Mucosa of rectum (tissue), 2 donors: ENCODE measurements at regions not wholly inside any gene's neighbourhood (a gene's known extent, or its start where the extent isn't known, plus 50 kb on each side); places are given as distances from the start of the nearest gene placed in this dataset.

ENCODE experiments used
- H3K27ac ChIP-seq, 2 donors: one replicate each; pipeline ENCODE4 v1.7.0; 2013; ENCODE audit warnings: inconsistent platforms in 2 of 2, low read depth in 2 of 2, low read length in 2 of 2
- H3K27me3 ChIP-seq, 2 donors: one replicate each; pipeline ENCODE4 v1.7.0; 2013; ENCODE audit warnings: low read length in 2 of 2; ENCODE audit not compliant: control insufficient read depth in 2 of 2, insufficient read depth in 2 of 2
- H3K36me3 ChIP-seq, 2 donors: one replicate each; pipeline ENCODE4 v1.7.0; 2013; ENCODE audit warnings: low read length in 2 of 2; ENCODE audit not compliant: control insufficient read depth in 2 of 2, insufficient read depth in 2 of 2
- H3K4me1 ChIP-seq, 2 donors: one replicate each; pipeline ENCODE4 v1.7.0; 2013; ENCODE audit warnings: low read length in 2 of 2, mild to moderate bottlenecking in 1 of 2; ENCODE audit not compliant: control insufficient read depth in 2 of 2, insufficient read depth in 2 of 2
- H3K4me3 ChIP-seq, 2 donors: one replicate each; pipeline ENCODE4 v1.7.0; 2013; ENCODE audit warnings: low read length in 2 of 2
- H3K9ac ChIP-seq, 2 donors: one replicate each; pipeline ENCODE4 v1.7.0; 2013; ENCODE audit warnings: low read length in 2 of 2, low read depth in 1 of 2, mild to moderate bottlenecking in 1 of 2
- H3K9me3 ChIP-seq, 2 donors: one replicate each; pipeline ENCODE4 v1.7.0; 2013; ENCODE audit warnings: low read length in 2 of 2; ENCODE audit not compliant: control insufficient read depth in 2 of 2
- donor health status: healthy.
- donor health status: Normal muscosa, but diverticular disease.

DNA sequence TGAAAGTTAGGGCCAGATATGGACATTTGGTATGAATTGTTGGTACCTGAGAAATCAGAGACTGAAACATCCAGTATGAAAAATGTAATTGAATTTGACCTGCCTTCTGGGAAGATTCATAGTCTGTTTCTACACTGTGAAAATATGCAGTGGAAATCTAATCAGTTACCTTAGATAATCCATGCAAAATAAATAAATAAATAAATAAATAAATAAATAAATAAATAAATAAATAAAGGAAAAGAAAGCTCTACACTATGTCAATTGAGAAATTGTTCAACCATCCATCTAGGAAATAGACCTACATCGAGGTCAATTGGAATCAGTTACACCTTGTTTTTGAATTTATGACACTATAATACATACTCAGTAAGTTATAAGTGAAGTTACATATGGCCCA is 252.3 kb downstream of the VGLL3 start:
- no peaks in the 10 kb centered on the region for H3K4me1 ChIP-seq

DNA sequence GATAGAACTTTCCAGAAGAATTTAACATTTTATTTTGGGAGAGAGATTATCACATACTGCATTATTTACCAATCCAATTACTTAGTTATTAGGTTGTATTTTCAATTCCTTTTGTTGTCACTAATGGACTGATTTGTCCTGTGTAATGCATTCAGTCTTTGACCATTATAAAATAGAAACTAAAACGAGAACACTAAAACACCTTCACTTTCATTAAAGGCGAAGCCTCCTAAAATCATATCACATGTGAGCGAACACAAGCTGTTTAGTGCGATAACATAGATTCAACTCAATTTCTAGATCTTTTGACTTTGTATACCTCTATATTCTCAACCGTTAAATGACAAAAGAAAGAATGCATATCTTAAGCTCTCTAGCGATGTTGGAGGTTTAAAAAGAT is 253.4 kb downstream of the VGLL3 start:
- H3K9ac ChIP-seq = no peak overlapping the region
- no peak overlapping the region for H3K4me3 ChIP-seq
- H3K27ac ChIP-seq = no peak overlapping the region
- H3K4me1 ChIP-seq = no peaks in the 10 kb centered on the region
- no peaks in the 10 kb centered on the region for H3K36me3 ChIP-seq
- no peaks in the 10 kb centered on the region for H3K27me3 ChIP-seq
- no peaks in the 10 kb centered on the region for H3K9me3 ChIP-seq

More for the DNA sequence above, 252.3 kb downstream of the VGLL3 start:
- Histone ChIP-seq H3K9me3 (no peaks in the 10 kb centered on the region), H3K4me3 (no peak overlapping the region), H3K36me3 (no peaks in the 10 kb centered on the region), H3K9ac (no peak overlapping the region), H3K27me3 (no peaks in the 10 kb centered on the region), H3K27ac (no peak overlapping the region)

DNA sequence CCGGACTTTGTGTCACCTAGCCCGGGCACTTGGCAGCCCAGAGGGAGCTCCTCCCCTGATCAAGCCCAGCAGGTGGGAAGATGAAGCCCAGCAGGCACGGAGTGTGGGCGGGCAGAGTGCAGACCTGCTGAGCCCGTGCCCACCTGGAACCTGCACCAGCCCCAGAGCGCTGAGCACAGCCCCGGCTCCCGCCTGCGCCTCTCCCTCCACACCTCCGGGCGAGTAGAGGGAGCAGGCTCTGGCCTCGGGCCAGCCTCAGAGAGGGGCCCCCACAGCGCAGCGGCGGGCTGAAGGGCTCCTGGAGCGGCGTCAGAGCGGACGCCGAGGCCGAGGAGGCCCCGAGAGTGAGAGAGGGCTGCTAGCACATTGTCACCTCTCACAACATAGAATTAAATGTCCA is 257.7 kb downstream of the VGLL3 start:
- H3K27me3 ChIP-seq = no peaks in the 10 kb centered on the region
- no peak overlapping the region for H3K27ac ChIP-seq
- no peaks in the 10 kb centered on the region for H3K36me3 ChIP-seq
- no peak overlapping the region for H3K4me3 ChIP-seq
- H3K9me3 ChIP-seq = no peaks in the 10 kb centered on the region
- H3K9ac ChIP-seq = no peak overlapping the region
- no peaks in the 10 kb centered on the region for H3K4me1 ChIP-seq

DNA sequence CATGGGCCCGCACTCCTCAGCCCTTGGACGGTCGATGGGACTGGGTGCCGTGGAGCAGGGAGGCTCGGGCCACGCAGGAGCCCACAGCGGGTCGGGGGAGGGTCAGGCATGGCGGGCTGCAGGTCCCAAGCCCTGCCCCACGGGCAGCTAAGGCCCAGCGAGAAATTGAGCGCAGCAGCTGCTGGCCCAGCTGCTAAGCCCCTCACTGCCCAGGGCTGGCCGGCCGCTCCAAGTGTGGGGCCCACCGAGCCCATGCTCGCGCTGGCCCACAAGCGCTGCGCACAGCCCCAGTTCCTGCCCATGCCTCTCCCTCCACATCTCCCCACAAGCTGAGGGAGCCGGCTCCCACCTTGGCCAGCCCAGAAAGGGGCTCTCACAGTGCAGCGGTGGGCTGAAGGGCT is 259.4 kb downstream of the VGLL3 start:
- Histone ChIP-seq H3K27me3 (no peaks in the 10 kb centered on the region), H3K4me3 (no peak overlapping the region), H3K36me3 (no peaks in the 10 kb centered on the region), H3K4me1 (no peaks in the 10 kb centered on the region), H3K27ac (no peak overlapping the region), H3K9me3 (no peaks in the 10 kb centered on the region), H3K9ac (no peak overlapping the region)

DNA sequence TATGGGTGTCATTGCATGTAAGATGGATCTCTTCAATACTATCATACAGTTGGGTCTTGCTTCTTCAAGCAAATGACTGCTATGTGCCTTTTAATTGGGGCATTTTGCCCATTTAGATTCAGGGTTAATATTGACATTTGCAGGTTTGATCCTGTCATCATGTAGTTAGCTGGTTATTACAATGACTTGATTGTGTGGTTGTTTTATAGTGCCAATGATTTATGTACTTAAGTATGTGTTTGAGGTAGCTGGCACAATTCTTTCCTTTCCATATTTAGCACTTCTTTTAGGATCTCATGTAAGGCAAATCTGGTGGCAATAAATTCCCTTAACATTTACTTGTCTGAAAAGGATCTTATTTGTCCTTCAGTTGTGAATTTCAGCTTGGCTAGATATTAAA is 267.5 kb downstream of the VGLL3 start:
- Histone ChIP-seq H3K27me3 (no peaks in the 10 kb centered on the region), H3K4me3 (no peak overlapping the region), H3K9ac (no peak overlapping the region), H3K27ac (no peak overlapping the region), H3K9me3 (no peaks in the 10 kb centered on the region), H3K36me3 (no peaks in the 10 kb centered on the region), H3K4me1 (no peaks in the 10 kb centered on the region)

DNA sequence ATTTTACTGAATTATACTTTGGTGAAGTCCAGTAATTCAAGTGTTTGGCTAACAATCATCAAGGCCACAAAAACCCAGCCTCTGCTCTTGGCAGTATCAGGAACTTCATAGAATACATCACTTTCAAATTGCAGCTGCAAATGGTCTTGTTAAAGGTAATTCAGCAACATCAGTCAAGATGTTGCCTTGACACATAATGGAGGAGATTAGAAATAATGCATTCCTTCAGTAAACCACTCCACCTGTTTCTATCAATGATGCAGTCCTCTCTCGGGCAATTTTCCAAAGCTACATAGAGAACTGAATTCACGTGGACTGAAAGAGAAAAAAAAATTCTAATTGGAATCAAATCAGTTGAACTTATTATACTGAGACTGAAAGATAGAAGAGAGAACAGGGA is 279.3 kb downstream of the VGLL3 start:
- Histone ChIP-seq H3K27ac (no peak overlapping the region), H3K36me3 (no peaks in the 10 kb centered on the region), H3K9me3 (no peaks in the 10 kb centered on the region), H3K4me3 (no peak overlapping the region), H3K9ac (no peak overlapping the region), H3K27me3 (no peaks in the 10 kb centered on the region), H3K4me1 (no peaks in the 10 kb centered on the region)

DNA sequence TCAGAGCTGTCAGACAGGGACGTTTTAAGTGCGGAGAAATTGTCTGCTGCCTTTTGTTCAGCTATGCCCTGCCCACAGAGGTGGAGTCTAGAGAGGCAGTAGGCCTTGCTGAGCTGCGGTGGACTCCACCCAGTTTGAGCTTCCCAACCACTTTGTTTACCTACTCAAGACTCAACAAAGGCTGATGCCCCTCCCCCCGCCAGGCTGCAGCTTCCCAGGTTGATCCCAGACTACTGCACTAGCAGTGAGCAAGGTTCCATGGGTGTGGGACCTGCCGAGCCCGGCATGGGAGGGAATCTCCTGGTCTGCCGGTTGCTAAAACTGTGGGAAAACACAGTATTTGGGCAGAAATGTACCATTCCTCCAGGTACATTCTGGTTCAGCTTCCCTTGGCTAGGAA is 282.1 kb downstream of the VGLL3 start:
- H3K4me1 ChIP-seq = no peaks in the 10 kb centered on the region
- H3K27me3 ChIP-seq = no peaks in the 10 kb centered on the region
- no peak overlapping the region for H3K4me3 ChIP-seq
- no peak overlapping the region for H3K9ac ChIP-seq
- H3K27ac ChIP-seq = no peak overlapping the region
- H3K36me3 ChIP-seq = no peaks in the 10 kb centered on the region
- H3K9me3 ChIP-seq = no peaks in the 10 kb centered on the region

DNA sequence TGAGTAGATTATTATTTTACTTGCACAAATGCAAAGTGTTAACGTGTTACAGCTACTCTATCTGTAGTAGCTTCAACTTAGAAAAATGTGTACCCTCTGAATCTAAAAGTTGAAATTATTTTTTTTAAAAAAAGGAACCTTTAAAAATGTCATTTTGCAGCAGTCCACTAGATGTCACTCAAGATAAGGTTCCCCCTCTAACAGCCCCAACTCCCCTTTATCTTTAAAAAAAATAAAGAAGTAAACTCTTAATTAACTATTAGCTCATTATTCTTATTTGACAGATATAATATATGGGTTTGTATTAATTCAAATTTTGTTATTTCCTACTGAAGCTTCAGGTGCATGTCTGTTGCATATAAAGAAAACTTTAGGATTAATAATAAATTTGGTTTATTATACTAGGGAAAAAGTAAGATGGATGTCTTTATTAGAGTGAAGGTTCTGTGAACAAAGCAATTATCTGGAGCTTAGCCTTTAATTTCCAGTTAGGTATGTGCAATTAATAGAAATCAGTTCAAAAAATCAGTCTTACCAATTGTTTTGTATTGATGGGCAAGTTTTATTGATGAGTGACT is 288.5 kb downstream of the VGLL3 start:
- H3K9me3 ChIP-seq = no peaks in the 10 kb centered on the region
- no peaks in the 10 kb centered on the region for H3K27me3 ChIP-seq
- no peak overlapping the region for H3K27ac ChIP-seq
- no peak overlapping the region for H3K4me3 ChIP-seq
- no peak overlapping the region for H3K9ac ChIP-seq
- no peaks in the 10 kb centered on the region for H3K36me3 ChIP-seq
- no peaks in the 10 kb centered on the region for H3K4me1 ChIP-seq

DNA sequence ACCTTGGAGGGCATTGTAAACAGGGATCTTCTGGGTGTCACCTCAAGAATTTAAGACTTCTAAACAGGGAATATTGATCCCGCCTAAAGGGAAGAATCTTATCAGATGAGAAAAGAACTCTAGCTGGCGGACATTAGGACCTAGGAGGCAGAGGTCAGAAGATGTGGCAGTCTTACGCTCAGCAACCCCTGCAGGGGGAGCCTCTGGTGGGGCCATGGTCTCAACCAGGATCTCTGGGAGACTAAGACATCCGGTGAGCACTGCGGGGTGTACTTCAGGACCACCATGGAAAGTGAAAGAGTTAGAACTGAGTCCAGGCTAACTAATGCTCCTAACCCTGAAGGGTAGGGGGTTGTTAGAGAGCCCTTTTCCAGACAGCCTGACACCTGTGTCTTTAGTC is 295.2 kb downstream of the VGLL3 start:
- H3K36me3 ChIP-seq = no peaks in the 10 kb centered on the region
- H3K9me3 ChIP-seq = no peaks in the 10 kb centered on the region
- no peaks in the 10 kb centered on the region for H3K4me1 ChIP-seq
- H3K4me3 ChIP-seq = no peak overlapping the region
- no peak overlapping the region for H3K9ac ChIP-seq
- H3K27ac ChIP-seq = no peak overlapping the region
- no peaks in the 10 kb centered on the region for H3K27me3 ChIP-seq

DNA sequence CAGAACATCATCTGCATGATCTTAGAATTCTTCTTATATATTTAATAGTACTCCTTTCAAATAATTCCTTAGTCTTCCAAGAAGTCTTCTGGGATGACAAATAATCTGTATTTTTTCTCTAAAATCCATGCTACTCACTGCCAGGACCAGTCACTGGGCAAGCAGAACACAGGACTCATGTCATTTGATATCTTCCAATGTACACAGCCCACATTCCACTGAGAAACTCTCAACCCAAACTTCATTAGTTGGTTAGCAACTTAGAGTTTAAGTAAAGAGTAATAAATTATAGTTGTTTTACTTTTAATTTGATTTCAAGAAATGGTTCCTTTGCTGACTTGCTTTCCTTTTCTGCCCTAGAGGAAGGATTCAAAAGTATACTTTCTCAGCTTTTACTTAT is 317.0 kb downstream of the VGLL3 start:
- no peak overlapping the region for H3K27ac ChIP-seq
- H3K9ac ChIP-seq = no peak overlapping the region
- no peaks in the 10 kb centered on the region for H3K4me1 ChIP-seq
- no peaks in the 10 kb centered on the region for H3K27me3 ChIP-seq
- no peaks in the 10 kb centered on the region for H3K9me3 ChIP-seq
- H3K36me3 ChIP-seq = no peaks in the 10 kb centered on the region
- H3K4me3 ChIP-seq = no peak overlapping the region

DNA sequence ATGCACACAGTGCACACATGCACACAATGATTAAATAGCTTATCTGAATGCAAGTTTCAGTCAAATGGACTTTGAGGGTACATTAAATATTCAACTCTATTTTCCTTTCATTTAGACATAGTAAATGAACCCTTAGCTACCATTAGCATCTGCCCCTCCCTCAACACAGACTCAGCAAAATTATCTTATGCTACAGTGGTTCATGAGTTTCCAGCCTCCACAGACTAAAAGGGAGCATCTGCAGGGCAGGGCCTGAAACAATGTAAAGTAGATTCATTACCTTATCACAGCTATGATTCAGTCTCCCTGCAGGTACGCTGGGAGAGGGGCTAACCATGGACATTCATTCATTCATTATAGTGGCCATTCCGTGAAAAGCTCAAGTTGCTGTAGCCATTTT is 329.1 kb downstream of the VGLL3 start:
- Histone ChIP-seq H3K27me3 (no peaks in the 10 kb centered on the region), H3K27ac (no peak overlapping the region), H3K4me1 (no peaks in the 10 kb centered on the region), H3K4me3 (no peak overlapping the region), H3K36me3 (no peaks in the 10 kb centered on the region), H3K9me3 (no peaks in the 10 kb centered on the region), H3K9ac (no peak overlapping the region)
